Calu3 (cell line): ENCODE measurements at regions not wholly inside any gene's neighbourhood (a gene's known extent, or its start where the extent isn't known, plus 50 kb on each side); places are given as distances from the start of the nearest gene placed in this dataset.
A peak's percentile ranks its signal among the peaks of the same experiment; 100 is the strongest.

Source experiments
- BruUV-seq: library from RNA; stranded (reverse); fragments of 400-500 nt; replicated peaks from 2 replicates; lab custom pipeline; 2021; lab: Mats Ljungman, UMichigan
- CTCF ChIA-PET: fragments of 300-600 bp; sonication (Branson Sonifier 250); formaldehyde crosslinking; loops from one replicate; lab custom pipeline; 2022; ENCODE audit warnings: antibody characterized with exemption; lab: Charles Lee
- DNase-seq: peaks from one replicate; pipeline ENCODE4 v3.0.0; 2022
- H3K27ac Mint-ChIP-seq: one replicate; pipeline ENCODE4 v1.8.0; 2022; ENCODE audit warnings: mixed read lengths; ENCODE audit not compliant: unreplicated experiment
- H3K27me3 Mint-ChIP-seq: one replicate; pipeline ENCODE4 v1.8.0; 2022; ENCODE audit warnings: mixed read lengths; ENCODE audit not compliant: unreplicated experiment
- H3K36me3 Mint-ChIP-seq: one replicate; pipeline ENCODE4 v1.8.0; 2022; ENCODE audit warnings: mild to moderate bottlenecking, moderate library complexity, mixed read lengths; ENCODE audit not compliant: insufficient read depth, unreplicated experiment
- H3K4me1 Mint-ChIP-seq: one replicate; pipeline ENCODE4 v1.8.0; 2022; ENCODE audit warnings: mild to moderate bottlenecking, low read depth, mixed read lengths; ENCODE audit not compliant: unreplicated experiment
- H3K4me3 Mint-ChIP-seq: one replicate; pipeline ENCODE4 v1.8.0; 2022; ENCODE audit warnings: mild to moderate bottlenecking, low read depth, moderate library complexity, mixed read lengths; ENCODE audit not compliant: unreplicated experiment
- H3K9me3 Mint-ChIP-seq: one replicate; pipeline ENCODE4 v1.8.0; 2022; ENCODE audit warnings: low read depth, mixed read lengths; ENCODE audit not compliant: unreplicated experiment
- CTCF ChIP-seq: fragments of 200-600 bp; IDR thresholded peaks from one replicate; pipeline ENCODE4 v1.8.0; 2022; ENCODE audit warnings: antibody characterized with exemption; ENCODE audit not compliant: unreplicated experiment
- intact Hi-C: fragments of 100-400 bp; cut with micrococcal nuclease; formaldehyde crosslinking; loops from one replicate; pipeline ENCODE4 v1.10.0; 2022; ENCODE audit not compliant: unreplicated experiment

- no TSS peak for BruUV-seq
- intact Hi-C loops = no loop called here
- peaks cover 35% of the 10 kb centered on the region for H3K4me1 Mint-ChIP-seq
- H3K27me3 Mint-ChIP-seq = no peaks in the 10 kb centered on the region
- H3K36me3 Mint-ChIP-seq = no peaks in the 10 kb centered on the region
- H3K27ac Mint-ChIP-seq = peak overlapping the region; percentile 25
- no peaks in the 10 kb centered on the region for H3K9me3 Mint-ChIP-seq
- DNase-seq = no peak
- no peak overlapping the region for H3K4me3 Mint-ChIP-seq
- CTCF ChIA-PET = interaction anchor here (0.6 kb wide), 1 partner anchor 273 kb away, joined by 3 read pairs; no protein-coding TSS in a partner anchor
- no peak for TF ChIP-seq CTCF
Observed at GRCh38 chr20:58001946-58002345, 226.5 kb downstream of the ANKRD60 start.

- no peak overlapping the region for H3K4me3 Mint-ChIP-seq
- no peak for DNase-seq
- no peaks in the 10 kb centered on the region for H3K9me3 Mint-ChIP-seq
- no peak for TF ChIP-seq CTCF
- H3K36me3 Mint-ChIP-seq = no peaks in the 10 kb centered on the region
- intact Hi-C loops = no loop called here
- CTCF ChIA-PET = interaction anchor here (0.6 kb wide), 1 partner anchor 272 kb away, joined by 3 read pairs; no protein-coding TSS in a partner anchor
- no peaks in the 10 kb centered on the region for H3K27me3 Mint-ChIP-seq
- no TSS peak for BruUV-seq
- peak overlapping the region; percentile 25 for H3K27ac Mint-ChIP-seq
- H3K4me1 Mint-ChIP-seq = peaks cover 40% of the 10 kb centered on the region
Observed at GRCh38 chr20:58001381-58001780, 227.1 kb downstream of the ANKRD60 start.

GRCh38 chr20:58000861-58001260 is 227.6 kb downstream of the ANKRD60 start:
- CTCF ChIA-PET = no interaction called here
- no peaks in the 10 kb centered on the region for H3K36me3 Mint-ChIP-seq
- BruUV-seq = no TSS peak
- DNase-seq = no peak
- no peaks in the 10 kb centered on the region for H3K9me3 Mint-ChIP-seq
- intact Hi-C loops = no loop called here
- peaks cover 45% of the 10 kb centered on the region for H3K4me1 Mint-ChIP-seq
- TF ChIP-seq CTCF = no peak
- no peak overlapping the region for H3K4me3 Mint-ChIP-seq
- H3K27me3 Mint-ChIP-seq = no peaks in the 10 kb centered on the region
- H3K27ac Mint-ChIP-seq = no peak overlapping the region

- TF ChIP-seq CTCF = no peak
- no TSS peak for BruUV-seq
- DNase-seq = peak; percentile 28
- Mint-ChIP-seq H3K36me3 (no peaks in the 10 kb centered on the region), H3K27me3 (no peaks in the 10 kb centered on the region), H3K9me3 (no peaks in the 10 kb centered on the region), H3K4me1 (peaks cover 51% of the 10 kb centered on the region), H3K27ac (peak overlapping the region; percentile 27), H3K4me3 (no peak overlapping the region)
- intact Hi-C loops = loop anchor here (5.0 kb wide), 3 partner anchors 57 to 252 kb away; no protein-coding TSS in a partner anchor
- CTCF ChIA-PET = interaction anchor here (0.7 to 1.4 kb wide), 3 partner anchors 11 to 498 kb away, joined by 3 to 5 read pairs (median 3); no protein-coding TSS in a partner anchor
Observed at GRCh38 chr20:57999465-58000111, 228.9 kb downstream of the ANKRD60 start.
